ENCODE measurements at regions not wholly inside any gene's neighbourhood (a gene's known extent, or its start where the extent isn't known, plus 50 kb on each side); places are given as distances from the start of the nearest gene placed in this dataset.

DNA sequence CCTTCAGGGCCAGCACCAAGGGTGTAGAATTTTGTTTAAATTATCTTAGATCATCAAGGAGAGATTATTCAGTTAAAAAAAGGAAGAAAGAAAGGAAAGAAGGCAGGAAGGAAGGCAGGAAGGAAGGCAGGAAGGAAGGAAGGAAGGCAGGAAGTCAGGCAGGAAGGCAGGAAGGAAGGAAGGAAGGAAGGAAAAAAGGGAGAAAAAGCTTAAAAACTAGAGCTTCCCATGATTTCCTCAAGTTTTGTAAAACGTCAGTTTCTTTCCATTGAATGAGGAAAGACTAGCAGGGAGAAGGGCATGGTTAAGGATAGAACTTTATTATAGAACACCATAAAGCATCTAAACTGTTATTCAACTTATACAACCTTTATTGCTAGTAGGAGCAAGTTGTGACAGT lies 2672.0 kb upstream of the PCDH20 start:
- CTCF ChIA-PET: no interaction called here
- peaks cover 7% of the 10 kb centered on the region for H3K9me3 Mint-ChIP-seq
- intact Hi-C loops (cut with DNase I, micrococcal nuclease): no loop called here
- Histone ChIP-seq H3K4me1 (ENCODE audit: insufficient read depth, low read length) (no peaks in the 10 kb centered on the region), H3K27me3 (ENCODE audit: control insufficient read depth in 1 of 2, insufficient read depth in 2 of 2, low read length in 2 of 2) (no peaks in the 10 kb centered on the region), H3K36me3 (ENCODE audit: insufficient read depth, low read length) (no peaks in the 10 kb centered on the region), H3K27ac (ENCODE audit: low read depth in 1 of 2, low read length in 2 of 2) (no peak overlapping the region), H3K9me3 (ENCODE audit: control insufficient read depth in 1 of 2, insufficient read depth in 1 of 2, low read length in 2 of 2) (no peaks in the 10 kb centered on the region), H3K4me3 (ENCODE audit: low read length) (no peak overlapping the region)
- H3K36me3 Mint-ChIP-seq (ENCODE audit: low read depth): no peaks in the 10 kb centered on the region
- POLR2A ChIA-PET: no interaction called here
- H3K4me1 Mint-ChIP-seq (ENCODE audit: low read depth): no peaks in the 10 kb centered on the region
- H3K27ac Mint-ChIP-seq: no peak overlapping the region
- H3K27me3 Mint-ChIP-seq: no peaks in the 10 kb centered on the region
- no peak for DNase-seq
- TF ChIP-seq, protein P1, sequence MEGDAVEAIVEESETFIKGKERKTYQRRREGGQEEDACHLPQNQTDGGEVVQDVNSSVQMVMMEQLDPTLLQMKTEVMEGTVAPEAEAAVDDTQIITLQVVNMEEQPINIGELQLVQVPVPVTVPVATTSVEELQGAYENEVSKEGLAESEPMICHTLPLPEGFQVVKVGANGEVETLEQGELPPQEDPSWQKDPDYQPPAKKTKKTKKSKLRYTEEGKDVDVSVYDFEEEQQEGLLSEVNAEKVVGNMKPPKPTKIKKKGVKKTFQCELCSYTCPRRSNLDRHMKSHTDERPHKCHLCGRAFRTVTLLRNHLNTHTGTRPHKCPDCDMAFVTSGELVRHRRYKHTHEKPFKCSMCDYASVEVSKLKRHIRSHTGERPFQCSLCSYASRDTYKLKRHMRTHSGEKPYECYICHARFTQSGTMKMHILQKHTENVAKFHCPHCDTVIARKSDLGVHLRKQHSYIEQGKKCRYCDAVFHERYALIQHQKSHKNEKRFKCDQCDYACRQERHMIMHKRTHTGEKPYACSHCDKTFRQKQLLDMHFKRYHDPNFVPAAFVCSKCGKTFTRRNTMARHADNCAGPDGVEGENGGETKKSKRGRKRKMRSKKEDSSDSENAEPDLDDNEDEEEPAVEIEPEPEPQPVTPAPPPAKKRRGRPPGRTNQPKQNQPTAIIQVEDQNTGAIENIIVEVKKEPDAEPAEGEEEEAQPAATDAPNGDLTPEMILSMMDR (IDR thresholded peaks at IDR 0.05): no peak
- H3K4me3 Mint-ChIP-seq: no peak overlapping the region
- no peak for ATAC-seq (ENCODE audit: poor library complexity)

DNA sequence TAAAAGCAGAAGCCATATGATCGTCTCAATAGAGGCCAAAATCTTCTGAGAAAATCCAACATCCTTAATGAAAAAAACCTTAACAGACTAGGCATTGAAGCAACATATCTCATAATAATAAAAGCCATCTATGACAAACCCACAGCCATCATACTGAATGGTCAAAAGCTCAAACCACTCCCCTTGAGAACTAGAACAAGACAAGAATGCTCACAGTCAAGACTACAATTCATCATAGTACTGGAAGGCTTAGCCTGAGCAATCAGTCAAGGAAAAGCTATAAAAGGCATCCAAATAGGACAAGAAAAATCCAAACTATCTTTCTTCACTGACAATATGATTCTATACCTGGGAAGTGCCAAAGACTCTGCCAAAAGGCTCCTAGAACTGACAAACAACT lies 2668.2 kb upstream of the PCDH20 start:
- intact Hi-C loops (cut with DNase I, micrococcal nuclease): no loop called here
- no peak overlapping the region for H3K4me3 ChIP-seq (ENCODE audit: low read length)
- H3K27ac ChIP-seq (ENCODE audit: low read depth in 1 of 2, low read length in 2 of 2): no peak overlapping the region
- no peaks in the 10 kb centered on the region for H3K4me1 ChIP-seq (ENCODE audit: insufficient read depth, low read length)
- no peaks in the 10 kb centered on the region for H3K36me3 ChIP-seq (ENCODE audit: insufficient read depth, low read length)
- POLR2A ChIA-PET: no interaction called here
- TF ChIP-seq, protein P1 (IDR thresholded peaks at IDR 0.05): no peak
- H3K9me3 ChIP-seq (ENCODE audit: control insufficient read depth in 1 of 2, insufficient read depth in 1 of 2, low read length in 2 of 2): peaks cover 0 to 6% of the 10 kb centered on the region in 2 experiments
- H3K27me3 ChIP-seq (ENCODE audit: control insufficient read depth in 1 of 2, insufficient read depth in 2 of 2, low read length in 2 of 2): no peaks in the 10 kb centered on the region
- DNase-seq (no peak), ATAC-seq (ENCODE audit: poor library complexity) (no peak)
- CTCF ChIA-PET: no interaction called here
- Mint-ChIP-seq H3K27me3 (no peaks in the 10 kb centered on the region), H3K36me3 (ENCODE audit: low read depth) (no peaks in the 10 kb centered on the region), H3K4me3 (no peak overlapping the region), H3K27ac (no peak overlapping the region), H3K4me1 (ENCODE audit: low read depth) (no peaks in the 10 kb centered on the region), H3K9me3 (peaks cover 3% of the 10 kb centered on the region)

DNA sequence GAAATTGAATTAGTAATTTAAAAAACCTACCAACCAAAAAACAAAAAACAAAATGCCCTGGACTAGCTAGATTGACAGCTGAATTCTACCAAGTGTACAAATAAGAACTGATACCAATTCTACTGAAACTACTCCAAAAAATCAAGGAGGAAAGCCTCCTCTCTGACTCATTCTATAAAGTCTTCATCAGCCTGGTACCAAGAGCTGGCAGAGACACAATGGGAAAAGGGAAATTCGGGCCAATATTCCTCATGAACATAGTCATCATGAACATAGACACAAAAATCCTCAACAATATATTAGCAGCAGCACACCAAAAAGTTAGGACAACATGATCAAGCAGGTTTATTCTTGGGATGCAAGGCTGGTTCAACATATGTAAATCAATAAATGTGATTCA lies 2667.7 kb upstream of the PCDH20 start:
- Mint-ChIP-seq H3K27me3 (no peaks in the 10 kb centered on the region), H3K9me3 (peaks cover 3% of the 10 kb centered on the region), H3K36me3 (ENCODE audit: low read depth) (no peaks in the 10 kb centered on the region), H3K27ac (no peak overlapping the region), H3K4me1 (ENCODE audit: low read depth) (no peaks in the 10 kb centered on the region), H3K4me3 (no peak overlapping the region)
- Histone ChIP-seq H3K27ac (ENCODE audit: low read depth in 1 of 2, low read length in 2 of 2) (no peak overlapping the region), H3K9me3 (ENCODE audit: control insufficient read depth in 1 of 2, insufficient read depth in 1 of 2, low read length in 2 of 2) (peaks cover 0 to 10% of the 10 kb centered on the region in 2 experiments), H3K4me1 (ENCODE audit: insufficient read depth, low read length) (no peaks in the 10 kb centered on the region), H3K36me3 (ENCODE audit: insufficient read depth, low read length) (no peaks in the 10 kb centered on the region), H3K4me3 (ENCODE audit: low read length) (no peak overlapping the region), H3K27me3 (ENCODE audit: control insufficient read depth in 1 of 2, insufficient read depth in 2 of 2, low read length in 2 of 2) (no peaks in the 10 kb centered on the region)
- intact Hi-C loops (cut with DNase I, micrococcal nuclease): no loop called here
- no peak for ATAC-seq (ENCODE audit: poor library complexity)
- TF ChIP-seq, protein P1 (IDR thresholded peaks at IDR 0.05): no peak
- DNase-seq: no peak
- POLR2A ChIA-PET: no interaction called here
- CTCF ChIA-PET: no interaction called here
